Ovary (tissue), 7 donors: ENCODE measurements at regions not wholly inside any gene's neighbourhood (a gene's known extent, or its start where the extent isn't known, plus 50 kb on each side); places are given as distances from the start of the nearest gene placed in this dataset.

Experiments used
- DNase-seq, 5 donors: peaks; one replicate each; pipeline ENCODE4 v3.0.0-alpha.2; 2019 to 2020
- H3K27ac ChIP-seq, 2 donors: fragments of 200-600 bp; one replicate each; pipeline versions ENCODE4 v1.5.1 to v1.8.0; 2019 to 2022
- H3K27me3 ChIP-seq: fragments of 200-600 bp; one replicate; pipeline ENCODE4 v1.8.0; 2022
- H3K36me3 ChIP-seq: fragments of 200-600 bp; sonication (generic); one replicate; pipeline ENCODE4 v1.5.1; 2019
- H3K4me1 ChIP-seq: one replicate; pipeline ENCODE4 v1.8.1; 2013; ENCODE audit warnings: mild to moderate bottlenecking, moderate library complexity; ENCODE audit not compliant: insufficient read depth
- H3K4me3 ChIP-seq: fragments of 200-600 bp; sonication (generic); one replicate; pipeline ENCODE4 v1.5.1; 2017
- H3K9me3 ChIP-seq, 2 donors: fragments of 200-600 bp in 1 of 2; sonication (generic) in 1 of 2; one replicate each; pipeline versions ENCODE4 v1.5.1 to v1.8.1; 2013 to 2019; ENCODE audit warnings: mild to moderate bottlenecking in 1 of 2, moderate library complexity in 1 of 2
- EP300 ChIP-seq: sonication (generic); formaldehyde crosslinking; IDR thresholded peaks from one replicate; pipeline ENCODE4 v1.6.1; 2017; ENCODE audit warnings: antibody characterized with exemption
- POLR2A ChIP-seq: fragments of 450-650 bp; IDR thresholded peaks from one replicate; pipeline ENCODE4 v1.6.1; 2017; ENCODE audit warnings: antibody characterized with exemption, mild to moderate bottlenecking, moderate library complexity
- WGBS, 3 donors: extraction: QIAGEN DNeasy Blood & Tissue Kit in 1 of 3; methylation state at CpG; one replicate each; pipeline versions ENCODE4 v1.1.5 to v1.1.7; 2013 to 2017; 5-methylcytosine and 5-hydroxymethylcytosine counted together
- intact Hi-C, 4 donors: fragments of 100-400 bp; cut with DNase I; formaldehyde crosslinking; loops; one replicate each; pipeline versions ENCODE4 v1.11.0 to v1.15.1; 2022 to 2023
- TF ChIP-seq, protein P1 (sequence below), 3 donors: fragments of 450-650 bp in 2 of 3; fragments of 200-600 bp in 1 of 3; IDR thresholded peaks; one replicate each; pipeline versions ENCODE4 v1.5.1 to v1.8.0; 2016 to 2022; ENCODE audit warnings: antibody characterized with exemption in 3 of 3, mild to moderate bottlenecking in 1 of 3
- donor health status: DM: no; HTN: no; CAD: no; lungs with moderate emphysema.
- donor health status: DM: no; HTN: no; CAD: no.
- donor health status: Bipolar disorder and iron deficiency.
- donor health status: DM: no; HTN: no; CAD: no.
- donor health status: DM: yes; HTN: yes; CAD: no.

- no peaks in the 10 kb centered on the region for H3K36me3 ChIP-seq
- no peak overlapping the region for H3K4me3 ChIP-seq
- DNase-seq = no peak
- H3K9me3 ChIP-seq = peaks cover 0 to 3% of the 10 kb centered on the region in 2 donors
- no peak overlapping the region for H3K27ac ChIP-seq
- no peak for TF ChIP-seq EP300
- TF ChIP-seq POLR2A = no peak
- TF ChIP-seq, protein P1, sequence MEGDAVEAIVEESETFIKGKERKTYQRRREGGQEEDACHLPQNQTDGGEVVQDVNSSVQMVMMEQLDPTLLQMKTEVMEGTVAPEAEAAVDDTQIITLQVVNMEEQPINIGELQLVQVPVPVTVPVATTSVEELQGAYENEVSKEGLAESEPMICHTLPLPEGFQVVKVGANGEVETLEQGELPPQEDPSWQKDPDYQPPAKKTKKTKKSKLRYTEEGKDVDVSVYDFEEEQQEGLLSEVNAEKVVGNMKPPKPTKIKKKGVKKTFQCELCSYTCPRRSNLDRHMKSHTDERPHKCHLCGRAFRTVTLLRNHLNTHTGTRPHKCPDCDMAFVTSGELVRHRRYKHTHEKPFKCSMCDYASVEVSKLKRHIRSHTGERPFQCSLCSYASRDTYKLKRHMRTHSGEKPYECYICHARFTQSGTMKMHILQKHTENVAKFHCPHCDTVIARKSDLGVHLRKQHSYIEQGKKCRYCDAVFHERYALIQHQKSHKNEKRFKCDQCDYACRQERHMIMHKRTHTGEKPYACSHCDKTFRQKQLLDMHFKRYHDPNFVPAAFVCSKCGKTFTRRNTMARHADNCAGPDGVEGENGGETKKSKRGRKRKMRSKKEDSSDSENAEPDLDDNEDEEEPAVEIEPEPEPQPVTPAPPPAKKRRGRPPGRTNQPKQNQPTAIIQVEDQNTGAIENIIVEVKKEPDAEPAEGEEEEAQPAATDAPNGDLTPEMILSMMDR (IDR thresholded peaks at IDR 0.05) = no peak
- no peaks in the 10 kb centered on the region for H3K4me1 ChIP-seq
- no peaks in the 10 kb centered on the region for H3K27me3 ChIP-seq
- intact Hi-C loops = no loop called here
- WGBS, 3 donors = 76 to 84% (median 79%) methylated on average over 3 of the region's 3 CpGs
These were observed 579.4 kb upstream of the ZFP42 start for GRCh38 chr4:187416216-187416615.

DNA sequence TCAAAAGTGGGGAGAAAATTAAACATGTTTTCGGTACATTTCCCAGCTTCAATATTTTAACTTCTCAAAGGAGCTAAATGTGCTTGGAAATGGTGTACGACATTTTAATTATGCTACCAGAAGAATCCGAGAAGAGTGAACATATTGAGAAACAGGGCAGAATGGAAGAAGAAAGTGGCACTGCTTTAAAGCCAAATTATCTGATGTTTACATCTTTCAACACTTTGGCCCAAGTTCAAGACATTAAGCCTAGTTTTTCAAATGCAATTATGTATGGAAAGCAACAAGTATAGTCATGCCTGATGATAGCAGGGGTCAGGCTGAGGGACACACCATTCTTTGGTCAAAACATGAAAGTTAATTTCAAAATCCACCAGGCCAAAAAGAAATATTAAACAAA is 577.9 kb upstream of the ZFP42 start:
- no peak overlapping the region for H3K27ac ChIP-seq
- TF ChIP-seq POLR2A (no peak), EP300 (no peak)
- TF ChIP-seq, protein P1 (IDR thresholded peaks at IDR 0.05) = no peak
- no peaks in the 10 kb centered on the region for H3K27me3 ChIP-seq
- DNase-seq = no peak
- intact Hi-C loops = no loop called here
- H3K4me3 ChIP-seq = no peak overlapping the region
- 87 to 95% (median 89%) methylated on average over 3 of the region's 3 CpGs for WGBS, 3 donors
- peaks cover 0 to 3% of the 10 kb centered on the region in 2 donors for H3K9me3 ChIP-seq
- no peaks in the 10 kb centered on the region for H3K4me1 ChIP-seq
- no peaks in the 10 kb centered on the region for H3K36me3 ChIP-seq

- no peak for DNase-seq
- Histone ChIP-seq H3K27ac (no peak overlapping the region), H3K4me3 (no peak overlapping the region), H3K4me1 (no peaks in the 10 kb centered on the region), H3K9me3 (no peaks in the 10 kb centered on the region), H3K36me3 (no peaks in the 10 kb centered on the region), H3K27me3 (no peaks in the 10 kb centered on the region)
- no peak for TF ChIP-seq POLR2A
- TF ChIP-seq EP300 = no peak
- TF ChIP-seq, protein P1 (IDR thresholded peaks at IDR 0.05) = no peak
- intact Hi-C loops = no loop called here
- 67 to 77% (median 71%) methylated on average over 3 of the region's 3 CpGs for WGBS, 3 donors
These were observed 572.9 kb upstream of the ZFP42 start for GRCh38 chr4:187422655-187423054.

DNA sequence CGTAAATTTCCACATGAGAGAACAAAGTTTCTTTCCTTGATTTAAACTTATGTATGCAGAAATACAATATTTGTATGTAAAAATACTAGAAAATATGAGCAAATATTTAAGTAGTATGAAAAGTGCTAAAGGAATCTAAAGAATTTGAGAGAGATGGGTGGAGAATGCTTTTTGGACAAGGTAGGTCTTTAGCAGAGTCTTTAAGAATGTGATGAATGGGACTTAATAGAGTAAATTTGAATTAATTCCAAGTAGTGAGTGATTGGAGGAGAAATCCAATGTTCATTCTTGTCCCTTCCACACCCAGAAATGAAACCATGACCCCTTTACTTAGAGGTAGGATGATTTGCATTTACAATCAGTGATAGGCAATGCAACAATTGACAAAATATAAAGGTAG is 570.9 kb upstream of the ZFP42 start:
- no peak overlapping the region for H3K4me3 ChIP-seq
- H3K9me3 ChIP-seq = no peaks in the 10 kb centered on the region
- intact Hi-C loops = no loop called here
- H3K27me3 ChIP-seq = no peaks in the 10 kb centered on the region
- H3K4me1 ChIP-seq = no peaks in the 10 kb centered on the region
- no peak overlapping the region for H3K27ac ChIP-seq
- DNase-seq = no peak
- WGBS, 3 donors = 70 to 79% (median 78%) methylated on average over 1 of the region's 1 CpG
- no peaks in the 10 kb centered on the region for H3K36me3 ChIP-seq
- no peak for TF ChIP-seq POLR2A
- TF ChIP-seq EP300 = no peak
- TF ChIP-seq, protein P1 (IDR thresholded peaks at IDR 0.05) = no peak

GRCh38 chr4:187426511-187426910 is 569.1 kb upstream of the ZFP42 start:
- Histone ChIP-seq H3K27me3 (no peaks in the 10 kb centered on the region), H3K4me1 (no peaks in the 10 kb centered on the region), H3K4me3 (no peak overlapping the region), H3K27ac (no peak overlapping the region), H3K9me3 (no peaks in the 10 kb centered on the region), H3K36me3 (no peaks in the 10 kb centered on the region)
- no peak for DNase-seq
- intact Hi-C loops = no loop called here
- TF ChIP-seq EP300 (no peak), POLR2A (no peak)
- TF ChIP-seq, protein P1 (IDR thresholded peaks at IDR 0.05) = no peak
- 65 to 82% (median 72%) methylated on average over 2 of the region's 2 CpGs for WGBS, 3 donors
